Ishikawa (cell line): ENCODE measurements at regions not wholly inside any gene's neighbourhood (a gene's known extent, or its start where the extent isn't known, plus 50 kb on each side); places are given as distances from the start of the nearest gene placed in this dataset.

Experiments used
- CEBPB ChIP-seq: IDR thresholded peaks from 2 replicates; pipeline ENCODE4 v1.6.1; 2012
- CREB1 ChIP-seq: IDR thresholded peaks from 2 replicates; pipeline ENCODE4 v1.6.1; 2012; ENCODE audit warnings: low read depth
- EGR1 ChIP-seq: IDR thresholded peaks from 2 replicates; pipeline ENCODE4 v1.6.1; 2012
- EP300 ChIP-seq: IDR thresholded peaks from 2 replicates; pipeline ENCODE4 v1.6.1; 2012; ENCODE audit warnings: borderline replicate concordance
- MAX ChIP-seq: IDR thresholded peaks from 2 replicates; pipeline ENCODE4 v1.6.1; 2012
- NFIC ChIP-seq: IDR thresholded peaks from 2 replicates; pipeline ENCODE4 v1.6.1; 2012
- RAD21 ChIP-seq: IDR thresholded peaks from 2 replicates; pipeline ENCODE4 v1.6.1; 2012; ENCODE audit warnings: low read depth
- REST ChIP-seq: IDR thresholded peaks from 2 replicates; pipeline ENCODE4 v1.6.1; 2012; ENCODE audit warnings: low read depth, mild to moderate bottlenecking
- TAF1 ChIP-seq: IDR thresholded peaks from 2 replicates; pipeline ENCODE4 v1.6.1; 2012; ENCODE audit warnings: low read depth, mild to moderate bottlenecking
- TCF12 ChIP-seq: IDR thresholded peaks from 2 replicates; pipeline ENCODE4 v1.6.1; 2012; ENCODE audit warnings: low read depth
- USF1 ChIP-seq: IDR thresholded peaks from 2 replicates; pipeline ENCODE4 v1.6.1; 2012

GRCh38 chr10:121679916-121680315 is 81.7 kb upstream of the FGFR2 start:
- TF ChIP-seq CREB1 (no peak), TAF1 (no peak), RAD21 (no peak), TCF12 (no peak), NFIC (no peak), CEBPB (no peak), USF1 (no peak), REST (no peak), EP300 (no peak), EGR1 (no peak), MAX (no peak)
